ENCODE measurements at regions not wholly inside any gene's neighbourhood (a gene's known extent, or its start where the extent isn't known, plus 50 kb on each side); places are given as distances from the start of the nearest gene placed in this dataset.

DNA sequence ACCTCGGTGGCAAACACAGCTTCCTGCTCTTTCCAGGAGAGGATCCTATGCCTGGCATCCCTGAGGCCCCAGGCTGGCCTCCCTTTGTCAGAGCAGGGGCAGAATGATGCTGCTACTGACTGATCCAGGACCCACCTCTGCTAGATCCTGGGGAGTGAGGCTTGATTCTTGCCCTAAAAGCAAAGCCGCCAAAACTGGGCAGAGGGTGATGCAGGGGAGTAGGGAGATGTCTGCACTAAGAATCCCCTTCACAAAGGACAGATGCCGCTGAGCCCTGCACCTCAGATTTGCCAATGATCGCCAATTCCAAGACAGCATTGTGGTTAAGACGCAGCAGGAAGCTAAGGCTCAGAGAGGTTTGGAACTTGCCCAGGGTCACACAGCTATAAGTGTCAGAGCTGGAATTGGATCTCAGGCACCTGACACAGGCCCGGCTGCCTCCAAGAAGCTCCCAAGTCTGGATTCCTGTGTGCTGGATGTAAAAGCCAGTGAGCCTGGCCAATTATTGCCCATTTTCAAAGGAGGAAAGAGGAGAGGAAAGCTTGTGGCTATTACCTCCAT, 60.7 kb upstream of the TNRC6C start:
- Histone ChIP-seq H3K36me3 (replicated peaks in 1 of 2; ENCODE audit: control insufficient read depth in 2 of 2, insufficient read depth in 2 of 2, low read length in 2 of 2) (no peaks in the 10 kb centered on the region), H2AFZ (ENCODE audit: low read length) (no peak overlapping the region), H2BK120ac (ENCODE audit: low read depth, low read length) (no peak overlapping the region), H3K4me3 (ENCODE audit: low read length in 2 of 2) (no peak overlapping the region), H3K4me1 (ENCODE audit: control insufficient read depth in 2 of 2, insufficient read depth in 1 of 2, low read depth in 1 of 2, low read length in 2 of 2) (peaks cover 3 to 7% of the 10 kb centered on the region in 2 donors), H3K27ac (replicated peaks; ENCODE audit: low read length) (no peak overlapping the region), H3K79me1 (ENCODE audit: low read depth, low read length) (no peaks in the 10 kb centered on the region), H2BK15ac (ENCODE audit: low read length) (no peak overlapping the region), H2BK5ac (ENCODE audit: low read length) (no peak overlapping the region), H3K4me2 (ENCODE audit: insufficient read depth, low read length, poor library complexity, severe bottlenecking) (no peak overlapping the region), H4K91ac (ENCODE audit: low read depth, low read length, poor library complexity) (no peak overlapping the region), H2BK12ac (ENCODE audit: low read length) (no peak overlapping the region), H3K9ac (ENCODE audit: low read depth, low read length, poor library complexity) (no peak overlapping the region), H3K27me3 (ENCODE audit: control insufficient read depth in 3 of 3, insufficient read depth in 3 of 3, low read depth in 1 of 3, low read length in 3 of 3) (peaks cover 0 to 13% (median 0%) of the 10 kb centered on the region in 3 experiments), H2AK5ac (ENCODE audit: low read depth, low read length) (no peak overlapping the region), H3K14ac (ENCODE audit: low read length) (no peak overlapping the region), H3K23ac (ENCODE audit: low read depth, low read length, poor library complexity) (no peak overlapping the region), H3K9me3 (replicated peaks in 1 of 2; ENCODE audit: control insufficient read depth in 2 of 2, insufficient read depth in 1 of 2, low read depth in 1 of 2, low read length in 2 of 2) (no peaks in the 10 kb centered on the region), H3K4ac (ENCODE audit: low read length) (no peak overlapping the region), H4K8ac (ENCODE audit: low read depth, low read length) (no peak overlapping the region), H3K18ac (ENCODE audit: low read length) (no peak overlapping the region)
- DNase-seq (ENCODE audit: low spot score): no peak
- whole genome bisulfite sequencing, 2 donors (ENCODE audit: extremely low coverage in 2 of 2, insufficient read length in 2 of 2, insufficient replicate concordance in 1 of 2): no CpG with 5 or more reads among the region's 6 CpGs

GRCh38 chr17:77898521-77899434, 59.7 kb upstream of the TNRC6C start:
- Histone ChIP-seq H4K91ac (ENCODE audit: low read depth, low read length, poor library complexity) (no peak overlapping the region), H3K4me1 (ENCODE audit: control insufficient read depth in 2 of 2, insufficient read depth in 1 of 2, low read depth in 1 of 2, low read length in 2 of 2) (peaks cover 0 to 5% of the 10 kb centered on the region in 2 donors), H3K4me3 (ENCODE audit: low read length in 2 of 2) (no peak overlapping the region), H3K36me3 (replicated peaks in 1 of 2; ENCODE audit: control insufficient read depth in 2 of 2, insufficient read depth in 2 of 2, low read length in 2 of 2) (no peaks in the 10 kb centered on the region), H2BK15ac (ENCODE audit: low read length) (no peak overlapping the region), H3K79me1 (ENCODE audit: low read depth, low read length) (peaks cover 2% of the 10 kb centered on the region), H3K4me2 (ENCODE audit: insufficient read depth, low read length, poor library complexity, severe bottlenecking) (no peak overlapping the region), H3K27me3 (ENCODE audit: control insufficient read depth in 3 of 3, insufficient read depth in 3 of 3, low read depth in 1 of 3, low read length in 3 of 3) (peaks cover 0 to 9% (median 0%) of the 10 kb centered on the region in 3 experiments), H4K8ac (ENCODE audit: low read depth, low read length) (no peak overlapping the region), H2AFZ (ENCODE audit: low read length) (no peak overlapping the region), H3K27ac (replicated peaks; ENCODE audit: low read length) (no peak overlapping the region), H2BK12ac (ENCODE audit: low read length) (no peak overlapping the region), H3K14ac (ENCODE audit: low read length) (no peak overlapping the region), H2BK120ac (ENCODE audit: low read depth, low read length) (no peak overlapping the region), H3K4ac (ENCODE audit: low read length) (no peak overlapping the region), H2BK5ac (ENCODE audit: low read length) (peak overlapping the region; percentile 3), H3K9me3 (replicated peaks in 1 of 2; ENCODE audit: control insufficient read depth in 2 of 2, insufficient read depth in 1 of 2, low read depth in 1 of 2, low read length in 2 of 2) (no peaks in the 10 kb centered on the region), H3K18ac (ENCODE audit: low read length) (no peak overlapping the region), H3K23ac (ENCODE audit: low read depth, low read length, poor library complexity) (no peak overlapping the region), H2AK5ac (ENCODE audit: low read depth, low read length) (no peak overlapping the region), H3K9ac (ENCODE audit: low read depth, low read length, poor library complexity) (no peak overlapping the region)
- no peak for DNase-seq (ENCODE audit: low spot score)
- WGBS, 2 donors (ENCODE audit: extremely low coverage in 2 of 2, insufficient read length in 2 of 2, insufficient replicate concordance in 1 of 2): no CpG with 5 or more reads among the region's 18 CpGs

DNA sequence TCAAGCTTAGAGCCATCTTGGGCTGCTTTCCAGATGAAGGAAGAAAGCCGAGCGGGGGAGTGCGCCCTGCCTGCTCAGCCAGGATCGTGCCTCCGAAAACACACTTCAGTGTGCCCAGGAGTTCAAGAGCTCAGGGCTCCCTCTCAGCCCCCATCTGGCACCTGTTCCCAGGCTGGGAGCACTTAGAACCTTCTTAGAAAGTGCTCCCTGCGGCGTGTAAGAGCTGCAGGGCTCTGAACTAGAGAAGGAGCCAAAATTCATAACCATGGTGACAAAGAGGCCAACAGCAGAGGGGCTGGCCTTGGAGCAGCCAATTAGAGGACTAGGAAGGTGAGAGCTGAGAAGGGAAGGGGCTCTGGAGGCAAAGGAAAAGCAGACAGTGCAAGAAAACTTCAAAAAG, 59.0 kb upstream of the TNRC6C start:
- no peak overlapping the region for H4K8ac ChIP-seq (ENCODE audit: low read depth, low read length)
- H2BK12ac ChIP-seq (ENCODE audit: low read length): no peak overlapping the region
- DNase-seq (ENCODE audit: low spot score): no peak
- H2AK5ac ChIP-seq (ENCODE audit: low read depth, low read length): no peak overlapping the region
- H2AFZ ChIP-seq (ENCODE audit: low read length): peak overlapping the region; percentile 70
- no peak overlapping the region for H3K4ac ChIP-seq (ENCODE audit: low read length)
- H3K14ac ChIP-seq (ENCODE audit: low read length): no peak overlapping the region
- no peak overlapping the region for H2BK5ac ChIP-seq (ENCODE audit: low read length)
- H3K36me3 ChIP-seq (replicated peaks in 1 of 2; ENCODE audit: control insufficient read depth in 2 of 2, insufficient read depth in 2 of 2, low read length in 2 of 2): no peaks in the 10 kb centered on the region
- H3K9ac ChIP-seq (ENCODE audit: low read depth, low read length, poor library complexity): no peak overlapping the region
- no peak overlapping the region for H3K4me2 ChIP-seq (ENCODE audit: insufficient read depth, low read length, poor library complexity, severe bottlenecking)
- H3K23ac ChIP-seq (ENCODE audit: low read depth, low read length, poor library complexity): no peak overlapping the region
- peaks cover 0 to 3% (median 0%) of the 10 kb centered on the region in 3 experiments for H3K27me3 ChIP-seq (ENCODE audit: control insufficient read depth in 3 of 3, insufficient read depth in 3 of 3, low read depth in 1 of 3, low read length in 3 of 3)
- no peak overlapping the region for H3K4me3 ChIP-seq (ENCODE audit: low read length in 2 of 2)
- H3K9me3 ChIP-seq (replicated peaks in 1 of 2; ENCODE audit: control insufficient read depth in 2 of 2, insufficient read depth in 1 of 2, low read depth in 1 of 2, low read length in 2 of 2): no peaks in the 10 kb centered on the region
- peak overlapping the region; percentile 96 for H2BK15ac ChIP-seq (ENCODE audit: low read length)
- WGBS, 2 donors (ENCODE audit: extremely low coverage in 2 of 2, insufficient read length in 2 of 2, insufficient replicate concordance in 1 of 2): no CpG with 5 or more reads among the region's 7 CpGs
- H3K27ac ChIP-seq (replicated peaks; ENCODE audit: low read length): no peak overlapping the region
- peaks cover 2% of the 10 kb centered on the region for H3K79me1 ChIP-seq (ENCODE audit: low read depth, low read length)
- H4K91ac ChIP-seq (ENCODE audit: low read depth, low read length, poor library complexity): no peak overlapping the region
- peaks cover 0 to 5% of the 10 kb centered on the region in 2 donors for H3K4me1 ChIP-seq (ENCODE audit: control insufficient read depth in 2 of 2, insufficient read depth in 1 of 2, low read depth in 1 of 2, low read length in 2 of 2)
- H2BK120ac ChIP-seq (ENCODE audit: low read depth, low read length): no peak overlapping the region
- peak overlapping the region; percentile 20 for H3K18ac ChIP-seq (ENCODE audit: low read length)

GRCh38 chr17:77901481-77901880, 57.0 kb upstream of the TNRC6C start:
- H3K23ac ChIP-seq (ENCODE audit: low read depth, low read length, poor library complexity): no peak overlapping the region

More at GRCh38 chr17:77901481-77901880, 57.0 kb upstream of the TNRC6C start:
- Histone ChIP-seq H3K79me1 (ENCODE audit: low read depth, low read length) (peaks cover 2% of the 10 kb centered on the region), H3K27ac (replicated peaks; ENCODE audit: low read length) (no peak overlapping the region), H3K36me3 (replicated peaks in 1 of 2; ENCODE audit: control insufficient read depth in 2 of 2, insufficient read depth in 2 of 2, low read length in 2 of 2) (no peaks in the 10 kb centered on the region), H3K4me1 (ENCODE audit: control insufficient read depth in 2 of 2, insufficient read depth in 1 of 2, low read depth in 1 of 2, low read length in 2 of 2) (peaks cover 0 to 5% of the 10 kb centered on the region in 2 donors), H2AFZ (ENCODE audit: low read length) (no peak overlapping the region), H2BK120ac (ENCODE audit: low read depth, low read length) (no peak overlapping the region), H2BK5ac (ENCODE audit: low read length) (no peak overlapping the region), H3K18ac (ENCODE audit: low read length) (peak overlapping the region; percentile 37), H2BK12ac (ENCODE audit: low read length) (no peak overlapping the region), H4K8ac (ENCODE audit: low read depth, low read length) (no peak overlapping the region), H3K9ac (ENCODE audit: low read depth, low read length, poor library complexity) (no peak overlapping the region), H2AK5ac (ENCODE audit: low read depth, low read length) (no peak overlapping the region), H2BK15ac (ENCODE audit: low read length) (no peak overlapping the region), H4K91ac (ENCODE audit: low read depth, low read length, poor library complexity) (peak overlapping the region; percentile 6), H3K27me3 (ENCODE audit: control insufficient read depth in 3 of 3, insufficient read depth in 3 of 3, low read depth in 1 of 3, low read length in 3 of 3) (peaks cover 0 to 6% (median 0%) of the 10 kb centered on the region in 3 experiments), H3K4me3 (ENCODE audit: low read length in 2 of 2) (no peak overlapping the region), H3K9me3 (replicated peaks in 1 of 2; ENCODE audit: control insufficient read depth in 2 of 2, insufficient read depth in 1 of 2, low read depth in 1 of 2, low read length in 2 of 2) (no peaks in the 10 kb centered on the region), H3K4ac (ENCODE audit: low read length) (no peak overlapping the region), H3K4me2 (ENCODE audit: insufficient read depth, low read length, poor library complexity, severe bottlenecking) (no peak overlapping the region), H3K14ac (ENCODE audit: low read length) (no peak overlapping the region)
- DNase-seq (ENCODE audit: low spot score): no peak
- WGBS, 2 donors (ENCODE audit: extremely low coverage in 2 of 2, insufficient read length in 2 of 2, insufficient replicate concordance in 1 of 2): no CpG with 5 or more reads among the region's 2 CpGs
